PFSK-1 (cell line): ENCODE measurements at regions not wholly inside any gene's neighbourhood (a gene's known extent, or its start where the extent isn't known, plus 50 kb on each side); places are given as distances from the start of the nearest gene placed in this dataset.

Source experiments
- POLR2AphosphoS5 ChIP-seq: IDR thresholded peaks from 2 replicates; pipeline ENCODE4 v1.6.1; 2012; ENCODE audit warnings: low read depth, mild to moderate bottlenecking, control low read depth, low read length, moderate library complexity
- SIN3A ChIP-seq: IDR thresholded peaks from 2 replicates; pipeline ENCODE4 v1.6.1; 2012; ENCODE audit warnings: mild to moderate bottlenecking, low read length, moderate library complexity, borderline replicate concordance; ENCODE audit not compliant: insufficient read depth

DNA sequence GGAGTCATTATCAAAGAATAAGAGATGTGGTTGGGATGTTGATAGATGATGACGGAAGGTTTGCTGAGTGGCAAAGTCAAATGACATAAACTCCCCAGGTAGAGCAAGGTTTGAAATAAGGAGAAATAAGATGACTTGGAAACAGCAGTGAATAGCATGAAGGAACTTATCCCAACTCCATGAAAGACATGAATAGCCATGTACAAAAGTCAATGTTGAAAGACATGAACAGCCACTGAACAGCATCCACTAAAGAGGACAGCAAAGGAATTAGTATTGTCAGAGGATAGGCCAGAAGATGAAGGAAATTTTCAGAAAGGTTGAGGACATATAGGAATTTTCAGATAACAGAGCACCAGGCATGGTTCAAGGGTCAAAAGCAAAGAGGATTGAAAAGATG, 286.0 kb upstream of the FBXL7 start:
- TF ChIP-seq SIN3A = no peak
- no peak for TF ChIP-seq POLR2AphosphoS5
